NCI-H1105 treated with DMSO at 0.1 percent for 48 hours (cell line): ENCODE measurements at regions not wholly inside any gene's neighbourhood (a gene's known extent, or its start where the extent isn't known, plus 50 kb on each side); places are given as distances from the start of the nearest gene placed in this dataset.

Experiments used
- DNase-seq: peaks from one replicate; lab custom pipeline; 2025; lab: John Stamatoyannopoulos, UW

GRCh38 chr22:27452245-27452644, 349.3 kb downstream of the MN1 start:
- DNase-seq: no peak

DNA sequence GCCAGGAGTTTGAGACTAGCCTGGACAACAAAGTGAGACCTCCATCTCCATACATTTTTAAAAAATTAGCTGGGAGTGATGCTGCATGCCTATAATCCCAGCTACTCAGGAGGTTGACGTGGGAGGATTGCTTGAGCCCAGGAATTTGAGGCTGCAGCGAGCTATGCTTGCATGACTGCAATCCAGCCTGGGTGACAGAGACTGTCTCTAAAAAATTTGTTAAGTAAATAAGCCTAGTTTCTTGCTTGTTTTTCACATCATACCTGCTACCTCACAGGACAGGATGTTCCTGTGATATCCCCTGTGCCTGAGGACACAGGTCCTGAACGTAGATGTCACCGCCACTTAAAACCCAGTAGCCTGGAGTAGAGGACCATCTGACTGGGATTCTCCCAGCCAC, 348.6 kb downstream of the MN1 start:
- no peak for DNase-seq

DNA sequence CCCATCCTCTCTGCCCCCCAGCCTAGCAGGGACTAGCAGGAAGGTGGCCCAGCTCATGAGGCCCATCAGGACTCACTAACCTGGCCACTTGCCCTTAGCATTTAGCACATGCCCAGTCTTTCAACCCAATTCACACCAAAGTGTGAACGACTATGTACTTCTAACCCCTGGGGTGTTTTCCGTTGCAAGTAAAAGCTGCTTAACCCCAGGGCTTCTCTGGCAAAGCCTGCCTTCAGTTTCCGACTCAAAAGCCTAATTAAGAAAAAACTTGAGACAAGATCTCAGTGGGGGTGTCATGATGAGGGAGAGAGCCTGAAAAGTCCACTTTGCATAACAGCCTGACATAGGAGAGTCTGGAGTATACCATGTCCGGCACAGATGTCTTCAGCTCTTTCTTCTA, 347.8 kb downstream of the MN1 start:
- no peak for DNase-seq

- DNase-seq: no peak
Observed at GRCh38 chr22:27454807-27455450, 346.6 kb downstream of the MN1 start.

- DNase-seq: no peak
Observed at GRCh38 chr22:27455526-27455925, 346.0 kb downstream of the MN1 start.

DNA sequence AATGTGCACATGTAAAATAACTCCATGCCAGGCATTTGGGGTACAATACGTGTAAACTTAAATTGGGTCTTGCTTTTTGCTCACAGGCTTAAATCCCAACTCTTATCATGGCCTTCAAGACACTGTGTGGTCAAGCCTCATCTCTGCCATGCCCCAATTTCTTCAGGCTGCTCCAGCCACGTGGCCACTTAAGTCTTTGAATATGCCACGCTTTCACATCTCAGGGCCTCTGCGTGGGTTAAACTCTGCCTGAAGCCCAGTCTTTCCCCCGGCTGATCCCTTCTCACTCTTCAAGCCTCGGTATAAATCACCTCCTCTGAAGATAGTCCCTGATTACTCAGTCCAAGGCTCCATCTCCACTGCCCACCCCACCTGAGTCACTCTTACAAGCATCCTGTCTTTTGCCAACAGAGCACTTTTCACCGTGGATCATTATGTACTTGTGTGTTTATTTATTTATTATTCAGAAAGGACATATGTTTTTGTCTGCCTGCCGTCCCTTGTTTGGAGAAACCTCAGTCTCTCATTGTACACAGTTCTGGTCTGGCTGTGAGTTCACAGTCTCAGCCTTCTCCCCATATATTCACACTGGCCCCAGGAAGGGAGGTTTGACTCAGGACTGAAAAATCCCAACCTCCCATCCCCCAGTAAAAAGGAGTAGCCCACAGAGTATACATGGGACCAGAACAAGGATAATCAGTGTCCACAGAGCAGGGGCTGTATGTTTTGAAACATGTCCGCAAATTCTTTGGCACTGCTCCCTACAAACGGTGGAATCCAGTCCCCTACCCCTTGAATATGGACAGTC, 344.7 kb downstream of the MN1 start:
- peak; percentile 1 for DNase-seq

DNA sequence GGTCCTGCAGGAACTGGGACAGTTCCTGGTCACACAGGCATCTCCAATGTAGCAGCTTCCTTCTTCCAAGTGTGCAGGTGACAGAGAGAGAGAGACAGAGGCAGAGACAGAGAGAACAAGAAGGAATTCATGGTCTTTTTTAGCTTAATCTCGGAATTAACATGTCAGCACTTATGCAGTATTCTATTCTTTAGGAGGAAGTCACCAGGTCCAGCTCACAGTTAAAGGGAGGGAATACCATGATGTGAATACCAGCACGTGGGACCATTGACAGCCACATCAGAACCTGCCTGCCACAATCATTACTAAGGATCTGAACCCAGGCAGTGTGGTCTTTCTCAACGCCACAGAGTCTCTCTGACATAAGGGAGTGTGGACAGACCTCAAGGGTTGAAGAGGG, 341.6 kb downstream of the MN1 start:
- DNase-seq: no peak

DNA sequence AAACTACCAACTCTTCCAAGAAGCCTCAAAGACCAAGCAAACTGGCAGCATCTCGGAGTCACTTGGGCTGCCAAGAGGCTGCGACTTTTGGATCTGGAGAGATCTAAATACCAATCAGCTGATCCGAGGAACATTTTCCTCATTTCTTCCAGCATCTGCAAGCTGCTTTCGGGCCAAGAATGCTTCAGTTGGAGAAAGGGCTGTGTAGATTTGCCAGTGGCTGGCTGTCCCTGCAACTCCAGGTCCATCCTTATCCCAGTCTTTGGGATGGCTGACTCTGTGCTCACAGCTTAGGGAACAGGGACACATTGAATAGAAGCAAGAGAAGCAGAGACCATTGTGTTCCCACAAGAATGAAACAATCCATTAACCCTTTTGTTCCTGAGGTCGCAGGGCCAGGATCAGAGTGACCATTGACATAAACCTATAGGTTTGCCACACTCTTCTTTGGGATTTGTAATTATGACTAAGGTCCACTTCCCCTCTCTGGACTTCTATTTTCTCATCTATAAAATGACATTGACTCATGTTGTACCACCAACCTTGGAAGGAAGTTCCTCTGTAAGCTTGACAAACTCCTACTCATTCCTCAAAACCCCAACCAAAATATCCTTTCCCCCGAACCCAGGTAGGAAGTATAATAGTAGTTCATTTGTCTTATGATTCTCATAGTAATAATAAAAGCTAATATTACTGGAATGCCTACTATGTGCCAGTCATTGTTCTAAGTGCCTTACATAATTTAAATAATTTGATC, 340.8 kb downstream of the MN1 start:
- DNase-seq: no peak

DNA sequence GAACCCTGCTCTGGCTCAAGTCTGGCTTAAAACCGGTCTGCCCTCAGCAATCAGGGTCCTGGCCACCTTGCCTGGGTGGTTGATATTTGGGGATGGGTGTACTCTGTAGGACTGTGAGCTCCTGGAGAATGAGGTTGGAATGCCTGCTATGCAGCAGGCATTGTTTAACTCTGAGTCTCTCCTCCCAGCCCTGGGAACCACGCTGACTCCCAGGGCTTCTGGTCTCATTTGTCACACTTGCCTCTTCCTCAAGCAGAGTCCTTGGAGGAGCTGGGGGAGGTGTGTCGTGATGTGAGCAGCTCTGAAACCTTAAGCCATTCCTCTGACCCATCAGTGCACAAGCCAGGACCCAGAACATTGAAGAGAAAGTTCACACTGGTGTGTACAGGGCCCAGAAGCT, 340.1 kb downstream of the MN1 start:
- no peak for DNase-seq

- DNase-seq: no peak
Observed at GRCh38 chr22:27462190-27462589, 339.4 kb downstream of the MN1 start.

- no peak for DNase-seq
Observed at GRCh38 chr22:27463121-27463660, 338.4 kb downstream of the MN1 start.

GRCh38 chr22:27466229-27466628, 335.3 kb downstream of the MN1 start:
- no peak for DNase-seq

DNA sequence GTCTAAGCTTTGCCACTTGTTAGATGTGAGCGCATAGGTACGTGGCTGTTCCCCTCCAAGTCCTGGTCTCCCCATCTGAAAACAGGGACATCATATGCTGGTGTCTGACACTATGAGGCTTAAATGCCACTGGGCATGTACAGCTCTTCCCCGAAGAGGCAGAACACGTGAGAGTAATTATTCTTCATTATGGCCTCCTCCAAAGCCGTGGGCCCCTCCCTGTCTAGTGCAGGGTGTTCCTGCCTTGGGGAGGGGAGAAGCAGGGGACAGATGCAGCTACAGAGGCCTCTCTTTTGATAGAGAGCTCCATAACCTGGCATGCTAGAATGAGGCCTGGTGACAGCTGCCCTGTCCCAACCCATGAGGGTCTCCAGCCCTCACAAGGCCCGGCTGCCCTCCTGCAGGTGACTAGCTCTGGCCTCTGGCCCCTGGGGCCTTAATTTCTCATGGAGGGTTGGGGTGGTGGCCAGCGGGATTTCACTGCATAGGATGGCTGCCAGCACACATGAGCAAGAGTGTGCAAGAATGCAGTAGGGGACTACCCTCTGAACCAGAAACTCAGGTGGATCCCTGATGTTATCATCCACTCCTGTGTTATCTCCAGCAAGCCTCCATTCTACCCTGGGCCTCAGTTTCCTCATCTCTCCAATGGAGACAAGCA, 334.6 kb downstream of the MN1 start:
- DNase-seq: no peak

- DNase-seq: no peak
Observed at GRCh38 chr22:27467711-27468110, 333.8 kb downstream of the MN1 start.

GRCh38 chr22:27468712-27469111, 332.8 kb downstream of the MN1 start:
- no peak for DNase-seq

DNA sequence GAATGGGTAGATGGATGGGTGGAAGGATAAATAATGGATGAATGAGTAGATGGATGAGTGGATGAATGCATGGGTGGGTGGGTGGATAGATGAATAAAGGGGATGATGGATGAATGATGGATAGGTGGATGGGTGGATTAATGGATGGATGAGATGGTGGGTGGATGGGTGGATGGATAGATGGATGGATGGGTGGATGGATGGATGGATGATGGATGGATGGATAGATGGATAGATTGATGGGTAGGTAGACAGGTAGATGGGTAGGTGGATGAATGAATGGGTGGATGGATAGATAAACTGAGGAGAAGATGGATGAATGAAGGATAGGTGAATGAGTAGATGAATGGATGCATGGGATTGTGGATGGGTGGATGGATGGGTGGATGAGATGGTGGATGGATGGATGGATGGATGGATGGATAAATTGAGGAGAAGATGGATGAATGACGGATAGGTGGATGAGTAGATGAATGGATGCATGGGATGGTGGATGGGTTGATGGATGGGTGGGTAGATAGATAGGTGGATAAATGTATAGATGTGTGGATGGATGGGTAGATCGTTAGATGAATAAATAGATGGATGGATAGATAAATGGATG, 331.3 kb downstream of the MN1 start:
- DNase-seq: no peak

DNA sequence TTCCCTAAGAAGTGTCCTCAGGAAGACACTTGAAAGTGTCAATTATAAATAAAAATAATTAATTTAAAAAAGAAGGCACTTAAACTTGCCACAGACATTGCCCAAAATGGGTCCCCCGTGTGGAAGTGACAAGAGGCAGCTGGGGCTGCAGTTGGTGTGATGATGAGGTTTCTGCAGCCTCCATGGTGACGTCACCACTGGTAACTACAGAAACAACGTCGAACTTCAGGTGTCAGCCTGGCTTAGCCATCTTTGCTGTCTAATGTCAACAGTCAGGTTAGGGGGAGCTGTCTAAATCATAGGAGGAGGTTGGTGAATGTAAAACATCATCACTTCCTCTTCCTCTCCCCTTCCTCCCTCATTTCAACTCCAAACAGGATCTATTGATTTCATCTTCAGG, 328.6 kb downstream of the MN1 start:
- DNase-seq: no peak

DNA sequence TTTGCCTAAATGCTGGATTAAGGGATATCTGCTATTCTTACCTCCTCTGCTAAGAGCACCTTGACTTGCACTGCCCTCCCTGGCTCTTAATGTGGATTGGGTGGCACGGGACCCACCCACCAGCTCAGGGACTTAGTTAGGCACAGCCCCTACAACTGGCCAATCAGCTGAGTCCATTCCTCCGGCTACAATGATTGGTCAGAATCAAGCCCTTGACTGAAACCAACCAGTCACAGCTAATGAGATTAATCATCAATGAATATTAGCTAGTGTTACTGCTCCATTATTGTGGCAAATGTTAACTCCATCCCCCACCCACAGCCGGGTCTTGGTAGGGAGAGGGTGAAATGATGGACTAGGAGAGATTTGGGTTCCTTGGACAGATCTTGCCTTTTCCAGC, 328.0 kb downstream of the MN1 start:
- DNase-seq: no peak

- no peak for DNase-seq
Observed at GRCh38 chr22:27474112-27474571, 327.4 kb downstream of the MN1 start.

GRCh38 chr22:27474711-27475547, 326.6 kb downstream of the MN1 start:
- DNase-seq: peak; percentile 82

DNA sequence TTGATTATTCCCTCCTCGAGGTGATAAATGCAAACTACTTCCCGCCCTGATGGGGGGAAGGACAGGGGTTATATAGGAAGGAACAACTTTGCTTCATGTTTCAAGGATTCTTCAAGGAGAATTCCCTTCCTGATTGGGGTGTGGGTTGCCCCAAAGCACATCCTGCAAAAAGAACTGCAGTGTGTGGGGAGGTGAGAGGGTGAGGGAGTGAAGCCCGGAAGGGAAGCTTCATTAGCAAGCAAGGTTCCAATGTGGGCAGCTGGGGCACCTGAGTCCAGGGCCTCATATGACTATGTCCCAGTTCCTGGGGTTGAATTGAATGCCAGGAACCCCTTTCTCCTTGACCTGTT, 326.0 kb downstream of the MN1 start:
- DNase-seq: no peak
